ENCODE measurements at regions not wholly inside any gene's neighbourhood (a gene's known extent, or its start where the extent isn't known, plus 50 kb on each side); places are given as distances from the start of the nearest gene placed in this dataset.

DNA sequence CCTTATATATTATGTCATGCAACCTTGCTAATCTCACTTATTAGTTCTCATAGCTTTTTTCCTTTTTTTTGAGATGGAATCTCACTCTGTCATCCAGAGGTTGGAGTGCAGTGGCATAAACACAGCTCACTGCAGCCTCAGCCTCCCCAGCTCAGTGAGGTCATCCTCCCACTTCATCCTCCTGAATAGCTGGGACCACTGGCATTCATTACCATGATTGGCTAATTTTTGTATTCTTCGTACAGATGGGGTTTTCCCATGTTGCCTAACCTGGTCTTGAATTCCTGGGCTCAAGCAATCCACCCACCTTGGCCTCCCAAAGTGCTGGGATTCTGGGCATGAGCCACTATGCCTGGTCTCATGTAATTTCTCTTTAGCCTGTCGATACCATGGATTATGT, 89.1 kb upstream of the TRIM24 start:
- H3K4me3 ChIP-seq (replicated peaks in 1 of 2; ENCODE audit: low read depth in 2 of 2, low read length in 2 of 2) = no peak overlapping the region
- no peak for TF ChIP-seq CTCF (IDR thresholded peaks at IDR 0.05; ENCODE audit: low read depth, low read length)
- peak in 1 of 2 donors; percentile 74 for DNase-seq (ENCODE audit: low read depth in 2 of 2)

- peak in 1 of 2 donors; percentile 4 for DNase-seq (ENCODE audit: low read depth in 2 of 2)
- TF ChIP-seq CTCF (IDR thresholded peaks at IDR 0.05; ENCODE audit: low read depth, low read length) = no peak
- no peak overlapping the region for H3K4me3 ChIP-seq (replicated peaks in 1 of 2; ENCODE audit: low read depth in 2 of 2, low read length in 2 of 2)
These were observed 85.9 kb upstream of the TRIM24 start for GRCh38 chr7:138374119-138374693.

- no peak for TF ChIP-seq CTCF (IDR thresholded peaks at IDR 0.05; ENCODE audit: low read depth, low read length)
- DNase-seq (ENCODE audit: low read depth in 2 of 2) = no peak
- H3K4me3 ChIP-seq (replicated peaks in 1 of 2; ENCODE audit: low read depth in 2 of 2, low read length in 2 of 2) = no peak overlapping the region
These were observed 82.8 kb upstream of the TRIM24 start for GRCh38 chr7:138377306-138377705.

DNA sequence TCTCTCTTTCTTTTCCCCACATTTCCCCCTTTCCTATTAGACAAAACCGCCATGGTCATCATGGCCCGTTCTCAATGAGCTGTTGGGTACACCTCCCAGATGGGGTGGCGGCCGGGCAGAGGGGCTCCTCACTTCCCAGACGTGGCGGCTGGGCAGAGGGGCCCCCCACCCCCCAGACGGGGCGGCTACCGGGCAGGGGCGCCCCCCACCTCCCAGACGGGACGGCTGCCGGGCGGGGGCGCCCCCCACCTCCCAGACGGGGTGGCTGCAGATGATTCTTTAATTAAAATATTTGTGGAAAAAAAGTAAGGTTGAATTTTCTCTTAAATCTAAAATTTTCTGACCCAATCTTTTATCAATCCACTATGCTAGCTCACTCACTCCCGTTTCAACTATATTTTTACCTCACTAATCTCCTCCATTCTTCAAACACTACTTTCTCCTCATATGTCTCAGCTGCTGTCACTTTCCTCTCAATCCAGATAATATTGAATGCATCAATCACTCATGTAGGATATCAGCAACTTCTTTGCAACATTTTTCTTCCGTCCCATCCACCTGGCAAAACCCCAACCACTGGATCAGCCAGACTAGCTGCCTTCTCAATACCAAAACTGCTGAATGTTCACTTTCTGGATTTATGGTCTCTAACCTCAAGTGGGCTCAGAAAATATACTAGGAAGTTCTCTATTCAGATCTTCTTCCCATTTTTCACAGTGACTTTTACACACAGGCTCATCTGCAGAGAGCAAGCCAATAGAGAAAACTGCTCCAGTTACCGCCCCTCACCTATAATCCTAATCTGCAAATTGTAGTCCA, 81.1 kb upstream of the TRIM24 start:
- H3K4me3 ChIP-seq (replicated peaks in 1 of 2; ENCODE audit: low read depth in 2 of 2, low read length in 2 of 2) = no peak overlapping the region
- TF ChIP-seq CTCF (IDR thresholded peaks at IDR 0.05; ENCODE audit: low read depth, low read length) = no peak
- no peak for DNase-seq (ENCODE audit: low read depth in 2 of 2)

DNA sequence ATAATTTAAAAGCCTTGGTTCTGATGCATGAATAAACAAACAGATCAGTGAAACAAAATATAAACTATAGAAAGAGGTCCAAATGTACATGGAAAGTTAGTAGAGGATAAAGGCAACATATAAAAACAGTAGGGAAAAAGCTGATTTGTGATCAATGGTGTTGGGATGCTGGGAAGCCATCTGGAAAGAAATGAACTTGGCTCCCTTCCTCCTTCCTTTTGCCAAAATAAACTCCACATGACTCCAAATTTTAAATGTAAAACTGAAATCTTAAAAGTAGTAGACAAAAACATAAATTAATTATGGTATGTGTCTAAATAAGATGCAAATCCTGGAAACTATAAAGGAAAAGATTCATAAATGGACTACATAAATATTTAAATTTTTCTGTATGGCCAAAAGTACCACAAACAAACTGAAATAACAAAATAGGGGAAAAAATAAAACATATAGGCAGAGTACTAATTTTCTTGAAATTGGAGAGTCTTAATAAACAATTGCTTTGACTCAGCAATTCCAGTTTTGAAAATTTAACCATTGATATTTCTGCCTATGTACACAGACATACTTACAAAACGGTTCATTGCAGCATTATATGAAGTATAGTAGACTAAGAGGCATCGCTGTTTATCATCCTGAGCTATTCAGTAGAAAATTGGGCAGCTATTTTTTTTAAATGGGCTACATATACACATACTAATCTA, 77.0 kb upstream of the TRIM24 start:
- no peak overlapping the region for H3K4me3 ChIP-seq (replicated peaks in 1 of 2; ENCODE audit: low read depth in 2 of 2, low read length in 2 of 2)
- peak in 1 of 2 donors; percentile 14 for DNase-seq (ENCODE audit: low read depth in 2 of 2)
- no peak for TF ChIP-seq CTCF (IDR thresholded peaks at IDR 0.05; ENCODE audit: low read depth, low read length)

DNA sequence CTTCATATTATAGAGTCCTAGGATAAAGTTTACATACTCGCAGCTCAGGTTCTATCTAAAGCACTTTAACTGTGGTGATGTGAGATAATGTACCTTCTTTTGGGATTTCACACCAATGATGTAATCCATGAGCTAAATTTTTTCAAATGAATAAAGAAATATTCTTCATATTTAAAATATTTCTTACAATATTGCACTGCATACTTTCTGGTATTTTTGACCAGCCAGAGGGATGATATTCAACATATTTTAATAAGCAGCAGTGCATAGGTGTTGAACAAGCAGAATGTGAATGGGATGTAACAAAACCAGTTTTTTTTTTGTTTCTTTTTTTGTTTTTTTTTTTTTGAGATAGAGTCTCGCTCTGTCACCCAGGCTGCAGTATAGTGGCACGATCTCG, 73.2 kb upstream of the TRIM24 start:
- no peak overlapping the region for H3K4me3 ChIP-seq (replicated peaks in 1 of 2; ENCODE audit: low read depth in 2 of 2, low read length in 2 of 2)
- DNase-seq (ENCODE audit: low read depth in 2 of 2) = no peak
- TF ChIP-seq CTCF (IDR thresholded peaks at IDR 0.05; ENCODE audit: low read depth, low read length) = no peak

All from cardiac fibroblast (primary cell).